EL (cell line): ENCODE measurements at regions not wholly inside any gene's neighbourhood (a gene's known extent, or its start where the extent isn't known, plus 50 kb on each side); places are given as distances from the start of the nearest gene placed in this dataset.
"Not testable (repeated sequence)": the region's sequence is repeated elsewhere in the genome, so short reads cannot be mapped to it uniquely, and the experiment has no call there.

ENCODE experiments used
- DNase-seq: peaks from one replicate; pipeline ENCODE4 v3.0.0-alpha.2; 2016

DNA sequence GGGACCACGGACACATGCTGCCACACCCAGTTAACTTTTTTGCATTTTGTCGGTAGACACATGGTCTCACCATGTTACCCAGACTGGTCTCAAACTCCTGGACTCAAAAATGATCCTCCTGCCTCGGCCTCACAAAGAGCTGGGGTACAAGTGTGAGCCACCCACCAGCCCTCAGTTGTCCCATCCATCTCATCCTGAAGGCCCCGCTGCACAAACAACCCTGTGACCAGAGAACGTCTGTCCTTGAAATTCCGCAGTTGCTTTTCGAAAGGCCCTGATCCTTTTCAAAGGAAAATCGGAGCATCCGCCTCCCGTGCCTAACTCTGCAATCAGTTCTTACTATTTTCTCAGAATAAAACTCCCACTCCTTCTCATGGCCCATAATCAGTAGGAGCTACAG lies 138.3 kb upstream of the USP29 start:
- not testable (repeated sequence) for DNase-seq

DNA sequence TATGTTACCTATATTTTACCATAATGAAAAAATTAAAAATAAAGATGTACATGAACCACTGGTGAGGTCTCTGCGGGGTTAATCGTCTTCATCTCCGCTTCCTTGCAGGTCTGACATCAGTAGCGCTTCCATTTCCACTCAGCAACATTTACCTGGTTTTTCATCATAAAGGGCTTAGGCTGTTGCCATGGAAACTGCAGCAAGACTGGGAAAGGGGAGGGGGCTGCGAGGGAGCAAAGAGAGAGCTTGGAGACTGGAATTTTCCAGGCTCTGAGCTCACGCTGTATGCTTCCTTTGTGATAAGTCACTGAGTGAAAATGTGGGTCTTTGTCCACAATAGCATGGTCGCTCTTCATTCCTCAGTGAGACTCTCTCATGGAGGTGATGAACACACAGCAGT lies 136.6 kb upstream of the USP29 start:
- no peak for DNase-seq

DNA sequence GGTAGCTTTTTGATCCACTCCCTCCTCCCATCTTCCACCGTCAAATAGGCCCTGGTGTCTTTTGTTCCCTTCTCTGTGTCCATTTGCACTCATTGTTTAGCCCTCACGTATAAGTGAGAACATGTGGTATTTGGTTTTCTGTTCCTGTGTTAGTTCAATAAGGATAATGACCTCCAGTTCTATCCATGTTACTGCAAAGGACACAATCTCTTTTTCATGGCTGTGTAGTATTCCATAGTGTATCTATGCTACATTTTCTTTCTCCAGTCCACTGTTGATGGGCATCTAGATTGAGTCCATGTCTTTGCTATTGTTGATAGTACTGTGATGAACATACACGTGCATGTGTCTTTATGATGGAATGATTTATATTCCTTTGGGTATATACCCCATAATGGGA lies 136.0 kb upstream of the USP29 start:
- DNase-seq = no peak

DNA sequence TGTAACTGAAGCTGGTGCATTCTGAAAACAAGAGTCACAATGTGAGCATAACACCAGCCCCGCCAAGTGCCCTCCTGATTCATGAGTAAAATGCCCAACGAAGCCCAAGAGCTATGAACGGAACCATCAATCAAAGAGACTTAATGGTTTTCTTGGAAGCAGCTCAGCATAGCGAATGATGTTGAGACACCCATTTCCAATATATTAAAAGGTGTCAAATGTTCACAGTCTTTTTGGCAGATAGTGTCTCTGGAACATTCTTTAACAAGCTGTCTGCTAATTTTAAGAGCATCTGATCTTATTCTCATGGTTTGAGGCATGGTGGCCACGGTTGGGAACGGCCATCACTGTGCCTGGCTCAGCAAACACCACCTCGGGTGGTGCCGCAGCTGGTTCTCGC lies 133.4 kb upstream of the USP29 start:
- DNase-seq = no peak

DNA sequence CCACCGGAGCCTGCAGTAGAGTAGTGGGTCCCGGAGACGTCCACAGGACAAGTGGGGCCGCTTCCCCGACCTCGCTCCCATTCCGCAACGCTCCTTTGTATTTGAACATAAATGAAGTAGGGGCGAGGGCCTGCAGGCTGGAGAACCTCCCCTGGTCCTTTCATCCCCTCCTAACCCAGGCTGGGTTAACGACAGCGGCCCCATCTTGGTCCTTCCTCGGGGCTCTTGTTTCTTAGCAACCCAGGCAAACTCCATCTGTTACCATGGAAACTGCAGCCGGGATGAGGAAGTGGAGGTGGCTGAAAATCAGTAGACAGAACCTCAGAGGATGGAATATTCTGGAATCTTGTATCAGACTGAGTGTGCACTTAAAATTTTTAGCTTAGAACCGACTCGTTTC lies 132.6 kb upstream of the USP29 start:
- no peak for DNase-seq

DNA sequence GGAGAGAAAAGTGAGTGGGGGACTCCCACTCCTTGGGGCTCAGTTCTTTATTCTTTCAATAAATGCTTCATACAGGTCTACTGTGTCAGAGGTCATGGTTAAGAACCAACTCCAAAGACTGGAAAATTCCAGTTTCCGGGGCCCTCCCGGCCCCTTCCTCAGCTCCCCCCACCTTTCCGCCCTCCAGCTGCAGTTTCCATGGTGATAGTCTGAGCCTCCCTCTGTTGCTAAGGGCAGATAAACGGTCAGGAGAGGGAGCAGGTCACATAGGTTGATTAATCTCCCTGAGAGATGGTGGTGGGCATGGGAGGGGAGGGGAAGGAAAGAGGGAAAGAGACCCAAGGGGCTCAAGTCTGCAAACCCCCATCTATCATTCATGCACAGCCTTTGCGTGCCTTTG lies 131.5 kb upstream of the USP29 start:
- no peak for DNase-seq

DNA sequence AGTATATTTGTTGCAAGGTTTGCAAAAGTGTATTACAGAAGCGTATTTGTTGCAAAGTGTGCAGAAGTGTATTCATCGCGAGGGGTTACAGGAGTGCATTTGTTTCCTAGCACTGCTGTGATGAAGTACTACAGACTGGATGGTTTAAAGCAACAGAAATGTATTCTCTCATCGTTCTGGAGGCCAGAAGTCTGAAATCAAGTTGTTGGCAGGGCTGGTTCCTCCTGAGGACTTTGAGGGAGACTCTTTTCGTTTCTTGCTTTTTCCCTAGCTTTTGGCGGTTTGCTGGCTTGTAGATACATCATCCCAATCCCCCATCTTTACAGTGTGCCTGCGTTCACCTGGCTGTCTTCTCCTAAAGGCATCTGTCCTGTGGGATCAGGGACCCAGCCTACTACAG lies 127.9 kb upstream of the USP29 start:
- no peak for DNase-seq

DNA sequence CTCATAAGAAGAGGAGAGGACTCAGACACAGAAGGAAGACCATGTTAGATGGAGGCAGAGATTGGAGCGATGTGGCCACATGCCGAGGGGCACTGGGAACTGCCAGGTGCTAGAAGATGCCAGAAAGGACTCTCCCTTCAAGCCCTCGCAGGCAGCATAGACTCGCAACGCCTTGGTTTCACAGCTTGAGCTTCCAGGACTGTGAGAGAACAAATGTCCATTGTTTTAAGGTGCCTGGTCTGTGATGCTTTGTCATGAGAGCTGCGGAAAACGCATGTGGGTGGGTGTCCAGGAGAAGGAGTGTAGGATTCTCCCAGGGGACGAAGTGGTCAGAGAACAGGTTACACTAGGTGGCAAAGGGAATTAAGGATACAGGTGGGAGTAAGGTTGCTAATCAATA lies 125.9 kb upstream of the USP29 start:
- no peak for DNase-seq

DNA sequence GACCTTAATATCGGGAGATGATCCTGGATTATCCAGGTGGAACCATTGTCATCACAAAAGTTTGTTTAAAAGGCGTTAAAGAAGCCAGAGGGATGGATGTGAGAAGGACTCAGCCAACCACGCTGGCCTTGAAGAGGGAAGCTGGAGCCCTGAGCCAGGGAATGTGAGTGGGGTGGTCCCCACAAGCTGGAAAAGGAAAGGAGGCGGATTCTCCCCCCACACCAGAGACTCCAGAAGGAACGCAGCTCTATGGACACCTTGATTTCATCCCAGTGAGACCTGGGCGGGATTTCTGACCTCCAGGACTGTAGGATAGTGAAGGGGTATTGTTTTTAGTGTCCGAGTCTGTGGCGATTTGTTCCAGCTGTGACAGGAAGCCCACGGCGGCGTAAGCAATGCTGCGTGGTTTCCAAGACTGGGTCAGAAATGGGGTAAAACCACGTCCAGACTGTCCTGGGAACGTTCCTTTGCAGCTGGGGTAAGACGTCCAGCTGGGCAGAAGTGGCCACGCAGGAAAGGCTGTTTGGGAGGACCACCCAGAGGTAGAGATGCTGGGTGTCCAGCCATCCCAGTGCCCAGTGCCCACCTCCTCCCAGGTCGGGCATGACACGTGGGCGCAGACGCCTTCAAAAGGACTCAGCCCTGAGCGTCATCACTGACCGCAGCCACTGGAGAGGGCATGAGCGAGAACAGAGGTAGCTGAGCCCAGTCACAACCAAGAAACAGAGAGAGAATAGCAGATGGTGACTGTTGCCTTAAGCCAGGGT lies 125.4 kb upstream of the USP29 start:
- no peak for DNase-seq

DNA sequence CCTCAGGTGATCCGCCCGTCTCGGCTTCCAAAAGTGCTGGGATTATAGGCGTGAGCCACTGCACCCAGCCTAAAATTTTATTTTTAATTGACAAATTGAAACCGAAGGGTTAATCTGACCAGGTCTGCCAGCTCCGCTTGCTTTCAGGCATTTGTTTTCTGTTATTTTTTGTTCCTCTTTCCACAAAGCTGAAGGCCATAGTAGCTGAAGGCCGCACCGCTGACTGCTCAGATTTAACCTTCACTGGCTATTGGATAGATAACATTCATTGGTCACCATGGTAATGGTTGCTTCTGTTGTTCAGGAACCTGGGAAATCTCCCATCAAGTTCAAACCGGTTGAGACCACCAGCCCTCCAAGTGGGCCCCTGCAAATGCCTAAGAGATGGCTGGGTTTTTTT lies 124.5 kb upstream of the USP29 start:
- DNase-seq = no peak

DNA sequence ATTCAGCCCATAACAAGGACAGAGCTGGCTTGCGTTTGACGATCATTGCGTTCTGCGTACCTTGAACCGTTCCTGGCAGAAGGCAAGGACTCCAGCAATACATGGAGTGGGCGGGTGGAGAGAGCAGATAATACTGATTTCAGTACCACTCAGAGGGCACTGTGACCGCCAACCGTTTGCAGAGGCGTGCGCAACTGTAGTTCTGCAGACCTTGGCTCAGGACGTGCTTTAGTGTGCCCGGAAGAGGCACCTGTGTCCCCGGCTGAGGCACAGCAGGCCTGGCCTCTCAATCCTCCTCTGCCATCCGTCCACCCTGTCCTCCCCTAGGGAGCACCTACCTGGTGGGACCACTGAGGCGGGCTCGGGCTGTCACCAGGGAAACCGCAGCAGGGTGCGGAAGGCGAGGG lies 117.6 kb upstream of the USP29 start:
- no peak for DNase-seq

DNA sequence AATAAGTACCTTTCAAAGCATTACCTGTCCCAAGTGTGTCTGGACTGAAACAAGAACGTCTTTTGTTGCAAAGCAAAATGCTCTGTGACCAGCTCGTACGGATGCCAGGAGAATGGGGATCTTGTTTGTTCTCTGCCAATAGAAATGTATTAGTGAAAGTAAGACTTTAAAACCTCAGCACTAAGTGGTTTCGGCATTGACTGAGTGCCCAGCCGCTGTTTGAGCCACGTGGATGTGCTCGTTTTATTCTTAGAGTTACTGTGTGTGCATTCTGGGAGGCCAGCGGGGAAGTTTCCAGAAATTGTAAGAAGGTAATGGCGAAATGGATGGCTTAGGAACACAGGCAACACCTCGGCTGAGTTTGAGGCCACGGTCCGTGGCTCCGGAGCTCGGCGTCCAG lies 117.1 kb upstream of the USP29 start:
- no peak for DNase-seq

DNA sequence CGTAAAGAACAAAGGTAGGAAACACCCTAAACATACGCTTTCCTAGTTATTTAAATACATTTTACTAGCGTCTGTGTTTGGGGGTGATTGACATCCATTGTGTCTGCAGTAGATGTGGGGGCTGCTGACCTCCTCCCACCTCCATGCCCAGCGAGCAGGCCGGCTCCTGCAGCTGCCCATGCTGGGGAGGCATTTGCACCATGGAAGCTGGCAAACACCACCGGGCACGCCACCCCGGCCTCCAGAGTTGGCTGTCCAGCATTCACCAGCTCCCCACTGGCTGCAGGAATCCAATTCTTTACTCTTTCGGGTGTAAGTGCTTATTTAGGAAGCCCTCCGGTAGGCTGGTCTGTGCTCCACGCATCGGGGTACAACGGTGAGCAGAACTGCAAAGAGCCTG lies 115.4 kb upstream of the USP29 start:
- no peak for DNase-seq

DNA sequence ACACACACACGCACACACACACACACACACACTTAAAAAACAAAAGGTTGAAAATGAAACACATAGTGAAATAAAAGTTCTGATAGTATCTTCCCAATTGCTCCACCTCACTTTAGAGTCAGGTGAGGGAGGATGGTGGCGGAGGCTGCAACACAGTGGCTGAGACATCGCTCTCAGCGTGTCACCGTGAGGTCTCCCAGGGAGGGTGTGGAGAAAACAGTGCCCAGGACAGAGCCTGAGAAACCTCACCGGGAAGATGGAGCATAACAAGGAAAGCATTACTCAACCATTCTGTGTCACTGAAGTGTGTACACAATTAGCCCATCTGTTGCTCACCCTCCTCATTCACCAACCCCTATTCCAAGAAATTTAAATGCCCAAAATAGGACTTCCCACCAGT lies 111.4 kb upstream of the USP29 start:
- DNase-seq = no peak

DNA sequence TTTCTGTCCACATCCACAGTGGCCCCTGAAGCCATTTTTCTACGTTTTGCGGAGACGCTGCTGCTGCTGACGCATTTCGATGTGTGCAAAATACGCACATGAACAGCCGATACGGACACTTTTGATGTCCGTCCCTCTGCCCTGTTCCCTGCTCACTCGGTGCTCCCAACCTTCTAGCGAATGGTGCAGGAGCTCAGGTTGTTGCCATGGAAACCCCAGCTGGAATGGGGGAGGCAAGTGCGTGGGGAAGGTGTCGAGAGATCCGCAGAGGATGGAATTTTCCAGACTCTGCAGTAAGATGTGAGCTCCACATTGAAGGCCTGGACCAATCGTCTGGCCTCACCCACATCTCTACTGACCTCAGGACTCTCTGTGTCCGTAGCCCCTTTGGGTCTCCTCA lies 109.2 kb upstream of the USP29 start:
- DNase-seq = no peak

DNA sequence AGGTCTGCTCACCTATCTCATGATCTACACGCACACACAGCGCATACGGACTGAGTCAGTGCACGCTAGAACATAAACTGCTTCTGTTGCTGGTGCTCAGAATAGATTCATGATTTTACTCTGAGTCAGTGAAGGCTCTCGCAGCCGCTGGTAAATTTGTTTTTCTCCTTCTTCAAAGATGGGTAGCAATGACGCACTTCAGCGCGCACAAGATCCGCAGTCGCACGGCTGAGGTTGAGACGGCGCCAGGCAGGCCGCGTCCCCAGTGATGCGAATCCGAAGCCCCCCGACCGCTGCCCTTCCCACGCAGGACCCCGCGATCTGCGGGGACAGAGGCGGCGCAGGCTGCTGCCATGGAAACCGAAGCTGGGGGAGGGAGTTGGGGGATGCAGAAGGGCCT lies 103.7 kb upstream of the USP29 start:
- no peak for DNase-seq

DNA sequence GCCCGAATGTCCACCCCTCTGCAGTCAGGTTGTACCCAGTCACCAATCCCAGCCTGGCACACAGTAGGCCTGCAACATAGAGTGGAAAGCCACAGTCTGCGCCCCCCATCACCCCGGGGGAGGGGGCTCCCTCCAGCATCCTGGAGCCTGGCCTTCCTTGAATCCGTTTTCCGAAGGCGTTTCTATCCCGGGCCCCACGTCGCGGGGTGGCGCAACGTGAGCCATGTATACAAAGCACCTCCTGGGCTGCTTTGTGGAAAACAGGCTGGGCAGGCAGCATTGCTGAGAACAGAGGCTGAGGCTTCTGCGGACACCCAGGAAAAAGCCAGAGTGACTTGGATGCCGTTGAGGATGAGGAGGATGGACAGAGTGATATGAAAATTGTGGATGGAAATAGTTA lies 103.3 kb upstream of the USP29 start:
- DNase-seq = no peak

DNA sequence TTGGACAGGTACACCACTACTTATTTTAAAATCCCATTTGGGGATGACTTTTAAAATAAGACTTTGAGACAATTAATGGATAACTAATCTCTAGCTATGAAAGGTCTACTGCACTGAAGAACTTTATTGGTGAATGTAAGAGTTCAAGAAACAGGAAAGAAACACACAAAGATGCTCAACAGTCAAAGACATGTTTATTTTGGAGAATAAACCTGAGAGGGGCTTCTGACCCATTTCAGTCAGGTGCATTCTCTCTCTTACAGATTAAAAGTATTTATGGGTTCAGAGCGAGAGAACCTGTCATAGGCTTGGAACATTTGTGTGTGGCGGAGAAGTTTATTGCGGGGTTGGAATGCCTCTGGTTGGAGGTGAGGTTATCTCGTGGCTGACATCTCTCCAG lies 94.3 kb upstream of the USP29 start:
- DNase-seq = no peak

DNA sequence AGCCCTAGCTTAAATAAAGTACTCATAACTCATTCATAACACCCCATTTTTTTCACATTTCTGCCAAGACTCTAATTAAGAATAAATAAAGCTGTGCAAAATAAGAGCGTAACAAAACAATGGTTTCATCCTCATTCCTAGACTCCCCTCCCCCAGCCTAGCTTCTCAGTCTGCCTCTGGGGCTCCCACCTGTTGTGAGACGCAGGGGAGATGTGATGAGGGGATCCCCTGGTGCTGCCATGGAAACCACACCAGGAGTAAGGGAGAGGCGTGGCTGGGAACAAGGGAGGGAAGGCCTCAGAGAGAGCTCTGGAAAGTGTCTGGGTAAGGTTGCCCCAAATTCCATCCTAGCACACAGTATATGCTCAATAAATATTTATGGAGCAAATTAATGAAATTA lies 93.3 kb upstream of the USP29 start:
- no peak for DNase-seq

DNA sequence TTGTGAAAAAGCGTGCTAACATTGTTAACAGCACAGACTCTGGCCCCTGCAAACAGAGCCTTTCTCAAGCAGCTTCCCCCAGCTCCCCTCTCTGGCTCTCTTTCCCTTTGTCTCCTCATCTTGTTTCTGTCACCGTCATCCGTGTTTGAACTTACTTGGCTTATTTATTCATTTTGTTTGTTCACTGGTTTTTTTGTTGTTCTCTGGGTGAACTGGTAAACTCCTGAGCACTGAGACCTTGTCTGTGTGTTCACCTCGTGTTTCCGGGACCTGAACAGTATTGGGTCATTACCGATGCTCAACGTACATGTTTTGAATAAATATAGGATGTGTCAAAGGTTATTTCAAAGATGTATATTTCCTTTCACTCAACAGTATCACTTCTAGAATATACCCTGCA lies 92.4 kb upstream of the USP29 start:
- no peak for DNase-seq

DNA sequence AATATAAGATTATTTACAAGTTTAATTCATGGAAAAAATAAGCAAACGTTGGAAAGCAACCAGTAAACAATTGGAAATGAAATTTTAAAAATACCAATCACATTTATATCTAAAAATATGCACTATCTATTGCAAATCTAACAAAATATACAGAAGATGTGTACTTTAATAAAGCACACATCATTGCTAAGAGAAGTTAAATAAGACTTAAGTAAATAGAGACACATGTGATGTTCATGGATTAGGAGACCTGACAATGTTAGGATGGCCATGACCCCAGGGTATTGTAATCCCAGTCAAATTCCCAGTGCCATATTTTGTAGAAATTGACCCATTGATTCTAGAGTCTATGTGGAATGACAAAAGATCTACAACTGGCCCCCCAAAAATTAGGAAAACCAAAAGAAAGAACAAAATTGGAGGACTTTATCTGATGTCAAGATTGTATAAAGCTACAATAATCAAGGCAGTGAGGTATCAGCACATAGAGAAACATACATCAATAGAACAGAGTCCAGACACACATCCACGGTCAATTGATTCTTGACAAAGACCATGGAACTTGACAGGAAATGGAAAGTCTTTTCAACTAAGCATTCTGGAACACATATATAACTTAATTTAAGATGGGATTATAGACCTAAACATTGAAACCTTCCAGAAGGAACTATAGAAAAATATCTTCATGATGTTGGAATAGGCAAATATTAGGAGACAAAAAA lies 90.8 kb upstream of the USP29 start:
- DNase-seq = no peak

DNA sequence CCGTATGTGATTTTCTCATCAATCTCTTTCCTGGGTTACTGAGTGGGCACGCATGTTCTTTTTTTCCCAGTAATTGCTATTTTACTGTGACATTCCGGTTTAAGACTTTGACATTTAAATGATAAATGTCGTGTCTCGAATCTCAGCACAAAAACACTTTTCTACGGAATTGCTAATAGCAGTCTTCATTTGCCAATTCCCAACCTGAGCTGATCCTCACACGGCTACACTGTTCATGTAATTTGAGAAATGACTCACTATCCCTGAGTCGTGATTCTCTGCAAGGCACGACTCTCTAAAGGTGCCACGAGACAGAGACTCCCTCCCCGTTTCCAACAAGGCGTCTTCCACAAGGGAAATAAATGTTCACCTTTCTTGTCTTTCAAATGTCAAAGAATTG lies 88.7 kb upstream of the USP29 start:
- DNase-seq = no peak

DNA sequence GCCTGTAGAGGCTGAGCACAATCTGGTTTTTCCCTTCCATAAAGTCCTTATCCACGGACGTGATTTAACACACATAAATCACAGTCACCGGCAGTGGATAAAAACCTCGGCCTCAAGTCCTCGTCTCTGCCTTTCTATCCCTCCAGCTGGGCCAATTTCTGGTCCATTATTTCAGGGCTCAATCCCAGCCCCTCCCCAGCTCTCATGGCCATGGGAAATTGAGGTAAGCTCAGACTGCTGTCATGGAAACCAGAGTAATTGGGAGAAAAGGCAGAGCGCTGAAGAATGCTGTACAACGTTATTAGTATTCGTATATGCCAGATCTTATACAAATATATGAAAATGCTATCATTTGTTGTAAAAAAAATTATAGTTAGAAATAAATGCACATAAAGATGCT lies 86.2 kb upstream of the USP29 start:
- DNase-seq = no peak

DNA sequence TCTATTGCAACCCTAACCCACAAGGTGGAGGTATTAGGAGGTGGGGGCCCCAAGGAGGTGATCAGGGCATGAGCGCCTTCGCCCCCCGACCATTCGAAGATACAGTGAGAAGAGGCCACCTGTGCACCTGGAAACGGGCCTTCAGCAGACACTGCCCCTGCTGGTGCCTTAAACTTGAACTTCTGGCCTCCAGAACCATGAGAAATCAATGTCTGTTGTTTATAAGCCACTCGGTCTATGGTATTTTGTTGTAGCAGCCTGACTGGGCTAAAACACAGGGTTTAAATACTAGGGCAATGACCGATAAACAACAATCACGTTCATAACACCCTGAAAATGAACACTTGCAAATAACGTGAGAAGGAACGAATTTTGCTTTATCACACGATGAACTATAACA lies 85.2 kb upstream of the USP29 start:
- DNase-seq = no peak

DNA sequence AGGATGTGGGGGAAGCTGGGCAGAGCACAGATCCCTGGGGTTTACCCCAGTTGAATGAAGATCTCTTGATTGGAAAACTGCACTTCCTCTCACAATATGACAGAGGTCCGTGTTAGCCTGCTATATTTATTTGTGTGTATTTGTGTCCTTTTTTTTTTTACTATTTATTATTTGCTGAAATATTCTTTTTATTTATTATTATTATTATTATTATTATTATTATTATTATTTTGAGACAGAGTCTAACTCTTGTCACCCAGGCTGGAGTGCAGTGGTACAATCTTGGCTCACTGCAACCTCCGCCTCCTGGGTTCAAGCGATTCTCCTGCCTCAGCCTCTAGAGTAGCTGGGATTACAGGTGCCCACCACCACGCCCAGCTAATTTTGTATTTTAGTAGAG lies 84.0 kb upstream of the USP29 start:
- DNase-seq = not testable (repeated sequence)
